Left renal cortex interstitium (tissue), 4 donors: ENCODE measurements at regions not wholly inside any gene's neighbourhood (a gene's known extent, or its start where the extent isn't known, plus 50 kb on each side); places are given as distances from the start of the nearest gene placed in this dataset.
"Not testable (repeated sequence)": the region's sequence is repeated elsewhere in the genome, so short reads cannot be mapped to it uniquely, and the experiment has no call there.

Experiments
- DNase-seq, 4 donors: peaks; one replicate each; pipeline ENCODE4 v3.0.0-alpha.2; 2013; ENCODE audit warnings: low read depth in 4 of 4, low spot score in 2 of 4, missing footprints in 1 of 4

- DNase-seq, result no peak
Measured at GRCh38 chr9:75715360-75715759, 175.1 kb upstream of the PCSK5 start.

GRCh38 chr9:75718677-75719076 lies 171.8 kb upstream of the PCSK5 start:
- DNase-seq, result no peak

GRCh38 chr9:75728391-75728790 lies 162.1 kb upstream of the PCSK5 start:
- DNase-seq, result no peak

- DNase-seq, result no peak
Measured at GRCh38 chr9:75734802-75735201, 155.7 kb upstream of the PCSK5 start.

GRCh38 chr9:75739884-75740611 lies 150.4 kb upstream of the PCSK5 start:
- no peak for DNase-seq

GRCh38 chr9:75743855-75744254 lies 146.6 kb upstream of the PCSK5 start:
- DNase-seq, result no peak

GRCh38 chr9:75754080-75754479 lies 136.4 kb upstream of the PCSK5 start:
- no peak for DNase-seq

GRCh38 chr9:75775166-75775565 lies 115.3 kb upstream of the PCSK5 start:
- no peak for DNase-seq

GRCh38 chr9:75775966-75776691 lies 114.3 kb upstream of the PCSK5 start:
- no peak for DNase-seq

GRCh38 chr9:75780185-75780584 lies 110.3 kb upstream of the PCSK5 start:
- DNase-seq, result no peak

GRCh38 chr9:75788006-75788634 lies 102.4 kb upstream of the PCSK5 start:
- DNase-seq, result no peak

- no peak for DNase-seq
Measured at GRCh38 chr9:75797085-75797580, 93.3 kb upstream of the PCSK5 start.

GRCh38 chr9:75798505-75798904 lies 92.0 kb upstream of the PCSK5 start:
- no peak for DNase-seq

- DNase-seq, result no peak
Measured at GRCh38 chr9:75803130-75803529, 87.3 kb upstream of the PCSK5 start.

- DNase-seq, result no peak
Measured at GRCh38 chr9:75810063-75810462, 80.4 kb upstream of the PCSK5 start.

GRCh38 chr9:75811692-75812091 lies 78.8 kb upstream of the PCSK5 start:
- DNase-seq, result no peak

- no peak for DNase-seq
Measured at GRCh38 chr9:75812141-75812540, 78.3 kb upstream of the PCSK5 start.

GRCh38 chr9:75814667-75815066 lies 75.8 kb upstream of the PCSK5 start:
- DNase-seq, result no peak

GRCh38 chr9:75820471-75821115 lies 69.9 kb upstream of the PCSK5 start:
- DNase-seq, result not testable (repeated sequence)

- DNase-seq, result no peak
Measured at GRCh38 chr9:75823151-75823550, 67.3 kb upstream of the PCSK5 start.
